Stimulated activated CD8-positive, alpha-beta memory T cell treated with anti-CD3 and anti-CD28 coated beads, Interleukin-4, amount 100 ng/mL, for 48 hours (primary cell): ENCODE measurements at regions not wholly inside any gene's neighbourhood (a gene's known extent, or its start where the extent isn't known, plus 50 kb on each side); places are given as distances from the start of the nearest gene placed in this dataset.

Experiments used
- DNase-seq: peaks from one replicate; pipeline ENCODE4 v3.0.0-alpha.2; 2020

DNA sequence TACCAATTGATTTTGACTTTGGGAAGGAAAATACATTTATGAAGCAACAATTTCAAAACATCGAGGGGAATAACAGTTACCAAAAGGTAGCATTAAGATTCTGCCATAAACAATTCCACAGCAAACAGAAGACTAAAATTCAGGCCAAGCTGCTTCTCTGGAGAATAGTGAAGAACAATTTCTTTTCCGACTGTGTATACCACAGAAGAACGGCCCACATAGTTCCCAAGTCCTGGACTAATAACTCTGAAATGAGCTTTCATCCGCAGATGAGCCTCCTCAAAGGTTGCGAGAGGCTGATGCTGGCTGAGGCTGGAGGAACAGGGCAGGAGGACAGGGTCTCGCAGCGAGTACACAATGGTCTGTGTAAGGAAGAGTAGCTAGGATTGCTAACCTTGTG lies 278.9 kb upstream of the TCF4 start:
- no peak for DNase-seq

DNA sequence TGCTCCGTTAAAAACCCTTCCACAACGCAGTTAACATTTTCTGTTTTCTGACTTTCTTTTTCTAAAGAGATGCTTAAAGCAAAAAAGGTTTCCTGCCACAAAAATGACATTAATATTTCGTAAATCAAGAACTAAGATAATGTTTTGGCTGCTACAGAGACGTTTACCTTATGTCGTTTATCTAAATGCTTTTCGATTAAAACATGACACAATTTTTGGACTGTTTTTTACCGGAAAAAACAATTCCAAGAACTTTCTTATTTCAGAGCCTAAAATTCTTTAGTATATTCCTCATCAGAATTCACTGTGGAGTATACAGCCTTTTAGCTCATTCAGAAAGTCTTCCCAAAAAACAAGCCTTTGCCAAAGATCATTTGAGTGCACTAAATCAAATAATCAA lies 278.0 kb upstream of the TCF4 start:
- no peak for DNase-seq

DNA sequence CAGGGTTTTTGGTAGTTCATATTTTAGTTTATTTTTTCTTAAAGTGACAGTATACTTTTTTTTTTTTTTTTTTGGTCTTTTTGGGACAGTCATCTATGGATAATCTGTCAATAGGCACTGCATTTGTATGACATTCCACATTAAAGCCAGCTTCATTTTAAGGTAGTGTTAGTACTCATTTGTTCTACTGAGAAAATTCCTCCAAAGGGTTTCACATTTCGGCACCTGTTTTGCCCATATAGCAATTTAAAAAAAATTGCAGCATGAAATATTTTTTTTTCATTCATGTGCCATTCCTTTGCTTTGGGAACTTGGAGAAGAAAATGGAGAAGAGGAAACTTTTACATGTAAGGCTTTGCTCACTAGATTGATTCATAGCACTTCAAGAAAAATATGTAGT lies 276.3 kb upstream of the TCF4 start:
- DNase-seq = no peak

DNA sequence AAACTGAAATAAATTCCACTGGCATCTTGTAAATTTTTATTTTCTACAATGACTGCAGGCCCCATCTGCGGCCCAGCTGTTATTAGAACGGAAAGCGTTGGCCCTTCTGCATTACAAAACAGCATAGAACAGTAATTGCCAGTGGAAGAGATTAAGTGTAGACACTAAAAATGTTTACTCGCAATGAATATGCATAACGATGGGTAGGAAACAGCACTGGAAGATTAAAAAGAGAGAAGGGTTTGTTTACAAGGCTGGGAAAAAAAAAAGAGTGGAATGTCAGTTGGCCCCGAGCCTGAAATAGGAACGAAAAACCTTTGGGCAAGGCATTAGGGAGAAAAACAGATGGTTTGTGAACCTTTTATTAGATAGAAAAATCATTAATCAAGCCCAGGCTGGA lies 275.9 kb upstream of the TCF4 start:
- no peak for DNase-seq

DNA sequence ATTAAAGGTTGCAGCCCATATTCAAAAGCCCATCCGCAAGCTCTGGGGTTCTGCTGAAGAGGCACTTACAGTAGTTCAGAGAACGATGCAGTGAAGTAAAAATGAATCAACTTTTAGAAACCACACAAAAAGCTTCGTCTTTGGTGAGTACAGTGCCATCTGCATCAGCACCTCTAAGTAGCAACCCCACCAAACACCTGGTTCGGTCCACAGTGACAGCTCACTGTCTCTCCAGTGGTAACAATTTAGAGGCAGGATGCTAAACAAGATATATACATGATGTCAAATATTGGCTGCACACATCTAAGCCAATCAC lies 275.4 kb upstream of the TCF4 start:
- DNase-seq = no peak

DNA sequence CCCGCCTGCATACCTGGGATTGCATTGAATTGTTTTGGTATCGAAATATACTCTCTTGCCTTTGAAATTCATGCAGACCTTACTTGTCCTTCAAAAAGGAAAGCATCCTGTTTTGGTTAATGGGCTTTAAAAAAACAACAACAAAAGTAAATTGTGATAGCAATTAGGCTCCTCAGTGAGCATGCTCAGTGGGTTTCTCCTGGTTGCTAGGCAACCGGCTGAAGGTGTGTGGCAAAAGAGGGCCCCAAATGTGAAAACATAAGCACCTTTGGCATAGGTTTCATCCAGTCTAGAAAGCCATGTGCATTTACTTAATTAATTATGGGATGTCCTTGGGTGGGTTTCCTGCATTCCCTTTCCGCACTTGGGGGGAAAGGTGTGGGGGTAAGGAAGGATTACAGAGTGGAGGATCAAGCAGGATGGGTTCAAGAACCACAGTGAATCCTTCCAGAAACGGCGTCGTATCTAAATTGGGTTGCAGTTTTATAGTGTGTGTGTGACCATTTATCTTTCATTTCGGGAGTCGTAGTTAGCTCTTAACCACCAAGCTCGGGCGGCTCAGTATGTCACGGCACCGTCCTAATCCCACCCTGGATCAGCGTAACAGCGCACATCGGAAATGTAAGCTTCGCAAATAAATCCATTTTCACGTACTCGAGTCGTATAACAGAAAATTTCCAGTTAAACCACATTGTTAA lies 274.9 kb upstream of the TCF4 start:
- no peak for DNase-seq

DNA sequence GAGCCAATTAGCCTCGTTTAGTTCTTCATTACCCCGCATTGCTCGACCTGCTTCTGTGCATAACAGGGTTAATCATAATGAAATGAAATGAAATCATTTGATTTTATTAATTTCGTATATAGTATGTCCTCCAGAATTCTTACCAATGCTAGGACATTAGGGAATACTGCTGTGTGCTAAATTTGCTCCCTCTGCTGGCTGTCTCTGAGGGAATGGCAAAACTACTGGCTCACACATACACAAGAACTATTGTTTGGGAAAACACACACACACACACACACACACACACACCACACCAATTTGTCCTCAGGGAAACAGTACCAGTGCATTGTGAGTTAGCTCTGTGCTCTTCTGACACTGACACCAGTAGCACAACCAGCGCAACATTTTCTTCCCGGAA lies 273.3 kb upstream of the TCF4 start:
- DNase-seq = no peak

DNA sequence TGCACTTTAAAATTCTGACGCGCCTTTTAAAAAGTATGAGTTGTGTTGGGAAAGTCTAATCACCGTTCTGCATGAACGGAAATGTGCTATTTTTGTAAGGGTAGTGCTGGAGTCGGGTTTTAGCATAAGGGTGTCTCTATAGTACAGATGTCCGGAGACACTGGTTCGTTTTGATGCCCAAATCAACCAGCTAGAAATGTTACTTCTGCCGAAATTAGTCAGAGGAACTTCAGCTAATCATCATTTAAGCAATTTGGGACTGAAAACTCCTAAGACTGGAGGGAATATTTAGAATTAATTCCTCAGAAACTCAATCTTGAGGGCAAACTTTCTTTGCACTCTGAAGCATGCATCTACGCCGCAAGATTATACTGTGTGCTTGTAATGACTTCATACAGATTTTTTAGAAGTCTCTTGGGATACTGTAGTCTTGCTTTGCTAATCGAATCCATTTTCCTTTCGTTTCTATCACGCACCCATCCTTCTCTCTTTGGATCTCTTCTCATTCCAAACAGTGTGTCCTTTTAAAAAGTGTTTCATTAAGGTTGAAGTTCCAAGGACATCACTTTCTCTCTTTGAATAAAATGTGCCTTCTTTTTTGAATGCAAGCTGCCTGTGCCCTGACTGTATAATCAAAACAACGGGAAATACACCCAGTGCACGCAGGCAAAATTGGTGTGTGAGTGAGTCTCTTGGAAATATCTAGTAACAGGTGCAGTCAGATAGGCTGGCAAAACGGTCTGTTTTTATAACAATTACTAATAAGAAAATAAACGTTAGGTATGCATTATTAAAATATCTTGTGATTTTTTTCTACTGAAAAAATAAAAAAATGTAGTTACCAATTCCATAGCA lies 270.9 kb upstream of the TCF4 start:
- no peak for DNase-seq

DNA sequence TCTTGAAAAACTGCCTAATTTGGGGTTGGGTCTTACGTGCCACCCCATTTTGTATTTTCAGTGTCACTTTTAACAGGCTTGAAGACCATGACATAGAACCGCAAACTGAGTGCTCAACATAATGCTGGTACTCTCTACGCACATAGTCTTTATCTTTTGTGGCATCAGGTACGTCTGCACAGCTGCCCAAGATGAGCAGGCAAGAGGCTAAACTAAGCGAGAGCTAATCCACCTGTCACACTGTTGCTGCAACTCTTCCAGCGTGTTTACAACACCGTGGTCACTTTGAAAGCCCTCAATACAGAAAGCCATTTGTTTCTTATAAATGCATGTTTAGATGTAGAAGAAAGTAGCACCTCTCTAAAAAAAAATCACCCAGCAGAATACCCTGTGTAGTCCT lies 270.0 kb upstream of the TCF4 start:
- DNase-seq = no peak

DNA sequence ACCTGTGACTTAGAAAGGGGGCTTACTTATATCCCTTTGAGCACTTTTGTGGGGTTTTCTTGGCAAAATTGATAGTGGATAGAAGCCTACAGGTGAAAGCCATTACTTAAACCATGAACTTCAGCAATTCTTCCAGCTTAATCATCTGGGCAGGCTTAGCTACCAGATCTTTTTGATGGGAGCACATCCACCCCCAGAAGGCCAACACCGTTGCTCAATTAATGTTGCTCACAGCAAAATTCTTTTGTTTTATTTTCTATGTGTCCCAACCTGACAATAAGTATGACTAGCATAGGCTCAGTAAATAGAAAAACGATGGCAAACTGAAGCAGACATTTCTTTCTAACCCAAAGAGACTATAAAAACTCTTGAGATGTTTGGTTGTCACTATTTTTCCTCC lies 269.4 kb upstream of the TCF4 start:
- no peak for DNase-seq

DNA sequence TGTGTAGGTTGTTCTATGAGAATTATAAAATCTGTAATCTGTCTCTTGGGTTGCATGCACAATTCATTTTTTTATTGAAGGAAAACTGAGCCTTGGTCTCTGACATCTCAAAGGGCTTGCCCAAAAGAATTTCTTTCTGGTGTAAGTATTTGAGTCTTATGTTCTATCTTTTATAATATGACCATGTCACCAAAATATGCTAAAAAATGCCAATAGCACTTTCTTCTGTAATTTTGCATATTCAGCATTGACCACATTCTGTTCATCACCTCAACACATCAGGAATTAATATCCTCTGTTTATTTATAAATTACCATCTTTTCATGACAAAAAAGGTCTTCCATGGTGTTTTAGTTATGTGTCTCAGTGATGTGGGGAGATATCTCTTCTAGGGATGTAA lies 268.7 kb upstream of the TCF4 start:
- no peak for DNase-seq

DNA sequence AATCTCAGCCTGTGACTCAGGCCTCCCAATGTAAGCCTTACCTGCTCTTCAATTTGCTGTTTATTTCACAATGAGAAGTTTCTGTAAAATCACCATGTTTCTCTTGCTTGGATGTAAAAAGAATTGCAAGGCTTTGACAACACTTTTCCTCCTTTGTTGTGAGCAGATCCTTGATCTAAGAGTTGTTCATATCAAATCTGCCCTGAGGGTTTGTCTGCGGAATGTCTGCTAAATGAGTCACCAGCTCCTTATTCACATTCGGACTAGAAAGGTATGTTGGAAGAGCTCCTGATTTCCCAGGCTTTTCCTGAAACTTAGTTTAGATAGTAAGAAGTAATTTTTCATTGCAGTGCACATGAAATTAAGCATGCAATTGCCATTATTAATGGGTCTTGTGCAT lies 268.2 kb upstream of the TCF4 start:
- DNase-seq = no peak

DNA sequence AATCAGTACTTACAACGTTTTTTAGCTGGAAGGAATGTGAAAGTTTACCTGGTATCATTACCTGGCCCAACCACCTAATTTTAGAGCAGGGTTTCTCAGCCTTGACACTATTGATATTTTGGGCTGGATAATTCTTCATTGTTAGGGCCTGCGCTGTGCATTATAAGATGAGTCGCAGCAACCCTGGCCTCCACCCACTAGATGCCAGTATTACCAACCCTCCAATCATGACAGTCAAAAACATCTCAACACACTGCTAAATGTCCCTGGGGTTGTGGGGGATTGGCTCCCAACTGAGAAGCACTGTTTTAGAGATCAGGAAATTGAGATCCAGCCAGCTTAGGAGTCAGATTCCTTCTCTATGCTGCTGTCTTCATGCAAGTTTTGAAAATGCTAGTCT lies 265.3 kb upstream of the TCF4 start:
- no peak for DNase-seq

DNA sequence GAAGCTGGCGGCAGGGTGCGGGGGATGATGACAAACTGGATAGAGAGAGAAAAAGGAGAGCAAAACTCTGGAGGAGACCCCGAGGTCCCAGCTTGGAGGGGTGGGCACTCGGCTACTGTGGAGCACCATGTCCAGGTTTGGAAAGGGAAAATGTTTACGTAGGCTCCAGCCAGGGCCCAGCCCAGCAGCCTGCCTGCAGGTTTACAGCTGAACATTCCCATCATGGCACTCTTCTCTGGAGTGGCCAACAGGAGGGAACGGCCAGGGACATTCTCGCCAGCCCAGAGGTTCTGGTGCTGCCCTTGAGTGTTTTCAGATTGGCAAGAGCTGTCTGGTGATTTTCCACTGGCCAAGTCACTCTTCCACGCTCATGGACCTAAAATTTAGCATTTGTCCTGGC lies 262.9 kb upstream of the TCF4 start:
- no peak for DNase-seq

DNA sequence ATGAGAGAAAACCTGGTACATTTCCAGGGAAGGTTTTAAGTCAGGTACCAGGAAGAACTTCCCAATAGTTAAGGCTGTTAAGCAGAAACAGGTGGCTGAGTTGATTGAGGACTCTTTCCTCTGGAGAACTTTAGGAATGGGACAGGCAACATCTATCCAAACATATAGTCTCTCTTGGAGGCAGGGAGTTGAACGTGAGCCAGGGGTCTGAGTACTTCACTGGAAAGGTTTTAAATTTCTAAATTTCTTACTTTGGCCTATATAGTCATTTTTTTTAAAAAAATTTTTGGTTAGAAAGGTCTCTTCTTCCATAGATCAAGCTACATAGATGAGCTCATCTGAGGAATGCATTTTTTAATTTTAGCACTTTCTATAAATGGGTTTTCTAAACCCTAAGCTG lies 261.4 kb upstream of the TCF4 start:
- no peak for DNase-seq

DNA sequence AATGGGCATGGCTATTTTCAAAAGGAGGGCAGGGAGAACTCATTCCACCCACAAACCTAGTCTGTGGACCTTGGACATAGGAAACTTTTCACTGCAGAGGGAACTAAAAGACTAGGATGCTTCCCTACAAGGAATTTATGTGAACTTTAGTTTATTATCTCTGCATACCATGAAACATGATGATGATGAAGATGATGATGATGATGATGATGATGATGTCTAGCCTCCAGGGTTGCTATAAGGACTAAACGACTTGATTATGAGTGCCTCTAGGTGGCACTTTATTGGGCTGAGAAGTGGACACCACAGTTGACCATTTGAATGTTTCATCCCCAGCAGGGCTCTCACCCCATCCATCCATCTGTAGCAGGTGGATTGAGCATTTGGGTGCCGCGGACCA lies 260.0 kb upstream of the TCF4 start:
- DNase-seq = no peak

DNA sequence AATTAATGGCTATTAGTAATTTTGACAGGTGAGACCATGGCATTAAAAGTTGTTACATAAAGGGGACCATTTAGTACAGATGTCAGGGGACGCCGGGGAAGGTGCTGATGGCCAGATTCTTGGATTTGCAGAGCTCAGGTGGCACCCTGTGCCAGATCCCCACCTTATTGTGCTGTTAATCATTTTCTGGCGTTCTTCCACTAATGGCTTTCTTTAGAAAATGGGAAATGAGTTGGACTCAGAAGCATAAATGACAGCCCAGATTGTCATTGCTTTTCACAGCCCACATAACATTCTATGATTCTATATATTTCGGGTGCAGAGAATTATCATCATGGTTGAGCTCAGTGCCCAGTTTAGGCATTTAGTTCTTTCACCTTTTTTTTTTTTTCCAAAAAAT lies 257.2 kb upstream of the TCF4 start:
- no peak for DNase-seq

DNA sequence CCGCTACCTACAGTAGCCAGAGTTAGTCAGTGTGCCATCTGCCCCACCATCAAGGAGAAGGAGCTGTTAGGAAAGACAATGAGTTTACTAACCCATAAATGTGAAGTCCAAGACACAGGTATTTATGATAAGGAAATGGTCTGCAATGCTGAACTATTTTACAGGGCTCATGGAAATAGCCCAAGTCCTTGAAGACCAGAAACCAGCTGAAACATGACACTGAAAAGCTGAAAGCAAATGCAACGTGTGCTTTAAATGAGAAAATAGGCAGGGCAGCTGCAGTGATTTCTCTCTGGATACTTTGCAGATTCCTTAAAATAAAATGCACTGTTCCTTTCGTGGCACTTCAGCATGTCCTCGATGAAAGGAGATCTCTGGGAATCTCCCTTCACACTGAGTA lies 256.4 kb upstream of the TCF4 start:
- no peak for DNase-seq

DNA sequence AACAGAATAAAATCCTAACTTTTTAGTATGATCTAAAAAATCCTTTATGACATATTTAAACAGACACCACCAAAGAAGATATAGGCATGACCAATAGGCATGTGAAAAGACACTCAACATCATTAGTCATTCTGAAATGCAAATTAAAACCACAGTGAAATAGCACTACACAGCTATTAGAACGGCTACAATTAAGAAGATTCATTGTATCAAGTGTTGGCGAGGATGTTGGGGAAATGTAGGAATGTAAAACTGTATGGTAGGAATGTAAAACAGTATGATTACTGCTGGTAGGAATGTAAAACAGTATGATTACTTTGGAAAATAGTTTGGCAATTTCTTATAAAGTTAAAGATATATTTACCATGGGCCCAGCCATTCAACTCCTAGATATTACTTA lies 253.3 kb upstream of the TCF4 start:
- DNase-seq = no peak

DNA sequence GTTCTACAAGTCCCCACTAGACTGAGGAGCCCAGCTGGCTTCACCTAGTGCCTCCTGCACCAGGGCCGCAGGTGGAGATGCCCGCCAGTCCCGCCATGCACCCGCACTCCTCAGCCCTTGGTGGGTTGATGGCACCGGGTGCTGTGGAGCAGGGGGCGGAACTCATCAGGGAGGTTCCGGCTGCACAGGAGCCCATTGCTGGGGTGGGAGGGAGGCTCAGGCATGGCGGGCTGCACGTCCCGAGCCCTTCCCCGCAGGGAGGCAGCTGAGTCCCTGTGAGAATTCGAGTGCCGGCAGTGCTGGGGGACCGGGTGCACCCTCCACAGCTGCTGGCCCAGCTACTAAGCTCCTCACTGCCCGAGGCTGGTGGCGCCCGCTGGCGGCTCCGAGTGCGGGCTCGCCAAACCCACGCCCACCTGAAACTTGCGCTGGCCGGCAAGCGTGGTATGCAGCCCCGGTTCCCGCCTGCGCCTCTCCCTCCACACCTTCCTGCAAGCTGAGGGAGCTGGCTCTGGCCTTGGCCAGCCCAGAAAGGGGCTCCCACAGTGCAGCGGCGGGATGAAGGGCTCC lies 252.7 kb upstream of the TCF4 start:
- DNase-seq = no peak

DNA sequence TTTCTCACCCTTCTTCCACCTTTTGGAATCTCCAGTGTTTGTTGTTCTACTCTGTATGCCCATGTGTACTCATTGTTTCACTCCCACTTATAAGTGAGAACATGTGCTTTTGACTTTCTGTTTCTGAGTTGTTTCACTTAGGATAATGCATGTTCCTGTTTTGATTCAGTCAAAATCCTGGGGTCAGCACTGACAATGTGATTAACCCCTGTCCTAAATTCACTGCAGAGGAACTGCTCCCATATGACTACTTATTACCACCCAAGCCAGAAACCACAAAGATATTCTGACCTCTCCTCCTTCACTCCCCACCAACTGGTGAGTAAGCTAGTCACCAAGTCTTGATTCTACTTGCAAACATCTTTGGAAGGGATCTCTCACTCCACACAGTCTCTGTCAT lies 251.4 kb upstream of the TCF4 start:
- DNase-seq = no peak

DNA sequence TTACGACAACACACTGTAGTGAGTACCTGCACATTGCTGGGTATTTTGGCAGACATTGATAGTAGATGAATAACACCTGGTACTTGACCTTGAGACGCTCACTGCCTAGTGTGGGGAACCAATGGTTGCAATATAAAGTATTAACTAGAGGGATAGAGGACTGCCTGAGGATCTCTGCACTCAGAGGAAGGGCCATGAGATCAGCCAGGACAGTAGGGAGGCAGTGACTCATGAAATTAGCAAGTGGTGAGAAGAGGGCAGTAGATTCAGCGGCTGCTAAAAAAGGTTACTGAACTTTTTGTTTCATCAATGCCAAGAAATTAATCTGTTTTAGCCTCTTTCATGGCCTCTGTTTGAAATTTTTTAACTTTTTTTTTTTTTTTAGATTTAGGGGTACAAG lies 250.8 kb upstream of the TCF4 start:
- DNase-seq = no peak

DNA sequence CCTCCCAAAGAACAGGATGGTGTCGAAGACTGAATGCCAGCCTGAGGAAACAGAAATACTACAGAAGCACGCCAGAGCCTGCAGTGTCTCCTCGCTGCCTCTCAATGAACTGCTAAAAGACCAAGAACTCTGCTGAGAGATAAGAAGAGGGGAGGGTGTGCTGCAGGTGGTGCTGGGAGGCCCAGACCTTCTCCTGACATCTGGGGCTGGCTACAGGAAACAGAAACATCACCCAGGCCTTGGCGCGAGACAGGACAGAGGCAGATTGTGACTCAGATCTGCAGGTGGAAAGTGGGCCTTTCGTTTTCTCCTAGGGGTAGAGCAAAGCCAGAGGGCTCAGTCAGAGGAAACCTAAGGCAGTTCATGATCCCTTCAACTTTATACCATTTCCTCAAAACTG lies 250.3 kb upstream of the TCF4 start:
- no peak for DNase-seq

DNA sequence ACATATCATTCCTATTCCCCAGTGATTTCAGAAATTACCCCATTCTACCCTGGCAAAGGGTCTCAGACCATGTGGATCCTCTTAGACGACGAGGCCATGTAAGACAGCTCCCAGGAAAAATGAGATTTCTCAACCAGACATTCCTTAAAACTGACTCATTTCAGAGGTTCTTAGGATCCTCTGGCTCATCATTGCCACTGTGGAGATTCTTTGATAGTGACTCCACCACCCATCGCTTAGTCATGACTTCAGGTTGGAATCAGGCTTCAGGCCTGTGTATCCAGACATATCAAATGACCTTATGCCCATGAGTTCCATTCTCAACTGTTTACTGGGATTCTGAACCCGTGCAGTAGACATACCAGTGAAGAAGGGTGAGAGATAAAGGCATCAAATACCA lies 245.6 kb upstream of the TCF4 start:
- no peak for DNase-seq

DNA sequence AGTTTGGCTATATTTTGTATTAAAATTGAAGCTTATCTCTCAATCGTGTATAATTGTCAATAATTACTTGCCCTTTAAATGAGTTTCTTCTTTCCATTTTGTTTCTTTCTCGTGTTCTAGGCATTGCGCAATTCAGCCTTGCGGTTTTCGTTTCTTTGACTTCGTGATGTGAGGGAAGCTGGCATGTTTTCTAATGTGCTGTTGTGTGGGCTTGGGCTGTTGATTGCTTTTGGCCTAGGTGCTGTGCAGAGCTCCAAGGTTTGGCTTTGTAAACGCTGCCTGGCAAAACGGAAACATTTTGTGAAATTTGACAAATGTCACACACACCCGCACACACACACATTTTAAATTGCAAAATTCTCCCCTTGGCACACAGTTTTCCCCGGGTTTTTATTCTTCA lies 242.6 kb upstream of the TCF4 start:
- DNase-seq = no peak
